ENCODE measurements at regions not wholly inside any gene's neighbourhood (a gene's known extent, or its start where the extent isn't known, plus 50 kb on each side); places are given as distances from the start of the nearest gene placed in this dataset.
"Not testable (repeated sequence)": the region's sequence is repeated elsewhere in the genome, so short reads cannot be mapped to it uniquely, and the experiment has no call there.

DNA sequence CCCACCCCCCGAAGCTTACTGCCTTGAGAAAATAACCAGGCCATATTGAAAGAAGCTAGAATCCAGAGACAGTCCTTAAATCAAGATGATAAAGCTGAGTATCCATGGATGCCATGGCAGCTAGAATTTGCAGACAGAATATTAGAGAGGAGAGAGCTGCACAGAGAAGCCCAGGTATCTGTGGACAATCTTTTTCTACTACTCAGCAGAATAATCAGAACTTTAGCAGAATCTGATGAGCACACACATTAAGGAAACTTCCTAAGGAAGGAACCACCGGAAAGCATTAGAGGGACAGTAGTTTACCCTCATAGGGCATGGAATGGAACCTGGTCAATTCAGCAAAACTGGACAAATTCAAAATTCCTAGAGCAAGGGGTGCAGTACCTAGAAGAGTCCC, 1001.7 kb downstream of the HACE1 start:
- no peak for DNase-seq

DNA sequence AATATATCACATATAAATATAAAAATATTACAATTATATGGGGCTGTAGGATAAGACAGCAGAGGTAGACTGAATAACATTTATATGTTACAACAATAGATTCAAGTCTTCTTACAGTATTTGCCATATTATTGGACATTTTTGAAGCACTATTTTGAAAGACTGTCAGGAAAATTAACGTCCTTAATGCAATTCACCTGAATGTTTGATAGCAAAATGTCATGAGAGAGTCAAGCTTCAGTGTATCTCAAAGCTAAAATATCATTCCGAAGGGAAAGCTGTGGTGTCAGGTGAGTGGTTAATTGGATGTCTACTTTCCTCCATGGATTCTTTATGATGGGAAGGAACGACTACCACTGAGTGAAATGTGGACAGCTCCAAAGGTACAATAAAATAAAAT, 1004.0 kb downstream of the HACE1 start:
- DNase-seq, result no peak

DNA sequence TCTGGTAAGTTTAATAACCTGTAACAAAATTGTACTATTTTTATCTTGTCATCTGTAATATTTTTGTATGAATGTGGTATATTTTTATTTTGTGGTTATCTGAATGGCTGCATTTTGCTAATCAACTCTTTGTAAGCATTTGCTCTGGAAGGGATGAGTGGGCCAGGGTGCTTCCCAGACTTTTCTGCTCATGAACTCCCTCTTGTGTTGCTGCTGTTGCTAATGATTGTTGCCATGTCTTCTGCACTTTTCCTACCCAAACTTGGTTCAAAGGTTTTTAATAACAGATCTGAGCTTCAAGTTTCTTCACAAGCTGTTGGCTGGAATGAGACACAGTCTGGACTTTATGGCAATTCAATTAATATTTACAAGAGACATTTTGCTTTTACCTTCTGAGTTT, 1005.7 kb downstream of the HACE1 start:
- no peak for DNase-seq

DNA sequence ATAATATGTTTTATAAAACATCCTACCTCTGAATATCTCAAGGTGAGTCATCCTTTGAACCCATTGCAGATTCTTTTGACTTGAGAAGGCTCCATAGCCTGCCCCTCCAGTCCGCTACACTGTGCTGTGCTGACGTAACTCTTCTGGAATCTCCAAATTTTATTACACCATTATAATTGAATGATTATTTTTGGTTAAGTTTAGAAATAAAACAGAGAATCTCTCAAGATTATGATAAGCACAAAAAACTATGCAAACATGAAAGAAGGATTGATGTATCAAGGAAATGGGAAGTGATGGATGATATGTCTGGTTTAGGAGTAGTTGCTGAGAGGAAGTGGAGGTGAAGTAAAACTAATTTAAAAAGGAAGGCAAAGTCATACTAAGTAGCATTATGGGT, 1021.3 kb downstream of the HACE1 start:
- no peak for DNase-seq

DNA sequence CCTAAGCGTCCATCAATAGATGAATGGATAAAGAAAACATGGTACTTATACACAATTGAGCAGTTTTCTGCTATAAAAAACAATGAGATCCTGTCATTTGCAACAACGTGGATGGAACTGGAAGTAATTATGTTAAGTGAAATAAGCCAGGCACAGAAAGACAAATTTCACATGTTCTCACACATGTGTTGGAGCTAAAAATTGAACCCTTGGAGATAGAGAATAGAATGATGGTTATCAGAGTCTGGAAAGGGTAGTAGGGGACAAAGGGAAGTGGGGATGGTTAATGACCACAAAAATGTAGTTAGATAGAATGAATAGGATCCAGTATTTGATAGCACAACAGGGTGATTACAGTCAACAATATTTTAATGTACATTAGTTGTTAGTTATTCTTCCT, 1033.5 kb downstream of the HACE1 start:
- no peak for DNase-seq

DNA sequence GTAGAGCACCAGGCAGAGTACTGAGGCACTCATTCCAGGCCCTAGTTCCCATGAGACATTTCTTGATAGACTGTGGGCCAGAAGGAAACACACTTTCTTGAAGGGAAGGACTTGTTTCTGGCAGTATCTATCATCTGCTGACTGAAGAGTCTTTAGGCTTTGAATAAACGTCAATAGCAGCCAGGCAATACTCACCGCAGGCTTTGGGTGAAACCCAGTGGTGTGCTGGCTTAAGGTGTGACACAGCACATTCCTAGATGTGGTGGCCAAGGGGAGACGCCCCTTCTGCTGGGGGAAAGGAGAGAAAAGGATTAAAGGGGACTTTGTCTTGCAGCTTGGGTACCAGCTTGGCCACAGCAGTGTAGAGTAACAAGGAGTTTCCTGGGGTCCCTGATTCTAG, 1039.6 kb downstream of the HACE1 start:
- no peak for DNase-seq

DNA sequence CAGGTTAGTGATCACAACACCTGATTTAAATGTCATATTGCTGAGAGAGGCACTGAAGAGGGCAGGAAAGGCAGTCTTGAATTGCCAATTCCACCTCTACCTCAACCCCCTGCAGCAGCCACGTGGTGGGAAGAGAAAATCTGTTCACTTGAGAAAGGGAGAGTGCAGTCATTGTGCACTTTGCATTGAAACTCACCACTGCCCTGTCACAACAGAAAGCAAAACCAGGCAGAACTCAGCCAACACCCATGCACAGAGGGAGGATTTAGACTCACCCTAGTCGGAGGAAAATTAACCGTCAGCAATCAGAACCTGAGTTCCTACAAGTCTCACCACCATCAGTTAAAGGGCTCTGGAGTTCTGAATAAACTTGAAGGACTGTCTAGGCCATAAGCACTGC, 1040.2 kb downstream of the HACE1 start:
- no peak for DNase-seq

DNA sequence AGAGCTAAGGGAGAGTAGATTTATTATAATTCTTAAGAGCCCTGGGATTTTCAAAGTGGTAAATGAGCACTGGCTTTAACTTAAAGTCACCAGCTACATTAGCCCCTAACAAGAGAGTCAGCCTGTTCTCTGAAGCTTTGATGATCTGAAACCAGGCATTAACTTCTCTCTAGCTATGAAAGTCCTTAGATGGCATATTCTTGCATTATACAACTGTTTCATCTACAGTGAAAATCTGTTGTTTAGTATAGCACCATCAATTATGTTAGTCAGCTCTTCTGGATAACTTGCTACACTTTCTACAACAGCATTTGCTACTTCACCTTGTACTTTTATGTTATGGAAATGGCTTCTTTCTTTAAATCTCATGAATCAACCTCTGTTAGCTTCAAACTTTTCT, 1046.7 kb downstream of the HACE1 start:
- DNase-seq, result no peak

DNA sequence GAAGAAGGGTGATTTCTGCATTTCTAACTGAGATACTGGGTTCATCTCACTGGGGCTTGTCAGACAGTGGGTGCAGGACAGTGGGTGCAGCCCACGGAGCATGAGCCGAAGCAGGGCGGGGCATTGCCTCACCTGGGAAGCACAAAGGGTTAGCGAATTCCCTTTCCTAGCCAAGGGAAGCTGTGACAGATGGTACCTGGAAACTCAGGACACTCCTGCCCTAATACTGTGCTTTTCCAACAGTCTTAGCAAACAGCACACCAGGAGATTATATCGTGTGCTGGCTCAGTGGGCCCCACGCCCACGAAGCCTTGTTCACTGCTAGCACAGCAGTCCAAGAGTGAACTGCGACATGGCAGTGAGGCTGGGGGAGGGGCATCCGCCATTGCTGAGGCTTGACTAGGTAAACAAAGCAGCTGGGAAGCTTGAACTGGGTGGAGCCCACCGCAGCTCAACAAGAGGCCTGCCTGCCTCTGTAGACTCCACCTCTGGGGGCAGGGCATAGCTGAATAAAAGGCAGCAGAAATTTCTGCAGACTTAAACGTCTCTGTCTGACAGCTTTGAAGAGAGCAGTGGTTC, 1057.7 kb downstream of the HACE1 start:
- not testable (repeated sequence) for DNase-seq

DNA sequence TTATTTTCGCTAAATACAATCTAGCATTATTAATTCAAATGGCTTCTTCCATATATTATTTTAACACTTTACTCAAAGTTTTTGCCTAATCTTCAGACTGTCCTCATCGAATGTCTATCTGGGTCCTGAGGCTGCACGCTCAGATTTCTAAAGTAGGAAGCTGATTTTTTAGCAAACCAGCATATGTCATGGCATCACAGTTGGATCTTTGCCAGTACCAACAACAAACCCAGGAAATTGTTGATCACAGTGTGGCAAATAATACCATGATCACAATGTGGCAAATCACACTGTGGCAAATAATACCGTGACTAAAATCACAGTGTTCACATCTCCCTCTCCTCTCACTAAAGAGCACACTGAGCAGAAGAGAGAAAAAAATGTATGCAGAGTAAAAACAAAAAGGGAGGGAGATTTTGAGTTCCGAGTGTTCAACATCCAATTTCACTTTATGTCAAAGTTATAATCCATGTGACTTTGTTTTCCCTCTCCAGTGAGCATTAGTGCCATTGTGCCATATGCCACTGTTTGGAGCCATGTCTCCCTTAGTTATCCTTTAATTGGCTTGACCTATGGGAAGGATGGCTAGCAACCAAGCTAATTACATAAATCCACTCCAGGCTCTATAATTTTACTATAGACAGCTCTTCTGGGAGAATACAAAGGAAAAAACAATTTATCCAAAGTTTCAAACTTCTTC, 1059.6 kb downstream of the HACE1 start:
- DNase-seq, result no peak

DNA sequence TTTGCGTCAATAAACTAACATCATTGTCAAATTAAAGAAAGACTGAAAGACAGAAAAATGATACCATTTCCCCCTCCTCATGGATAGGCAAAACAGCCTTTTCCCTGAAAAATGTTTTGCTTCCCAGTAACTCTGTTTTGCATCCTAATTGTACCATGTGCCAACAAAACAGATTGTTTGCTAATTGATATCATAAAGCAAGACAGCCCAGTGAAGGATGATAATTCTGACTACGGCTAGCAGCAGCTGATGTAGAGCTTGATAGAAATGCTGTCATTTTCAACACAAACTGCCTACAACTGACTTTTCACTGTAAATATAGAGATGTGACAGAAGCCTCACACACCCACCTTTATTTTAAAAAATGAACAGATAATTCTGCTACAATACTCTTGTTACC, 1061.6 kb downstream of the HACE1 start:
- no peak for DNase-seq

DNA sequence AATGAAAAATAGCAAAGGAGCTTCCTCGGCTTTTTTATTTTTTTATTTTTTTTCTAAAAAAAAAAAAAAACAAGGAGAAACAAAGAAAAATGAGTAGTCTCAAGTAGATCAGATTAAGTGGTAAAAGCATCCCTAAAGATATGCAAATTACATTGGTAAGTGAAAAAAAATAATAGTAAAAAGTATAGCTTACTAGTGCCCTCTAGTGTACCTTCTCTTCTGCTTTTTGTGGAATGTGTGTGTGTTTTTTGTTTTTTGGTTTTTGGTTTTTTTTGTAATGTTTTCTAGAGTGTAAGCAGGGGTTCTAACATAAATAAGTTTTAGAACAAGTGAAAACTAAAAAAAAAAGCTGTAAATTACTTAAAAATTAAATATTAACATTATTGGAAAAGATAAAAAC, 1062.0 kb downstream of the HACE1 start:
- no peak for DNase-seq

DNA sequence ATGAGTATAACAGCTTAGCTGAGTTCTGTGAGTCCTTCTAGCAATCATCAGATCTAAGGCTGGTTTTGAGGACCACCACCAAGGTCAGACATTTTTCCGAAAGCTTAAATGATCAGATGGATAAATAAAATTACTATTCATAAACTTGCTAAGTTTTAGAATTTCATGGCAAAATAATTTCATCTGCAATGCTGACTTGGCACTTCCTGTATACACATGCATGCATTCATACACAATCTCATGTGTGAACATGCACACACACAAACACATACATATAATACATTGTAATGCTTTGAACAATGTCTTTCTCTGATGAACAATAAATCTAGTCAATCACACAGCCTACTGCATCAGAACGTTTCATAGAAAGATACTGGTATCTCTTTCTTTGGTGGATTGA, 1068.3 kb downstream of the HACE1 start:
- DNase-seq, result no peak

DNA sequence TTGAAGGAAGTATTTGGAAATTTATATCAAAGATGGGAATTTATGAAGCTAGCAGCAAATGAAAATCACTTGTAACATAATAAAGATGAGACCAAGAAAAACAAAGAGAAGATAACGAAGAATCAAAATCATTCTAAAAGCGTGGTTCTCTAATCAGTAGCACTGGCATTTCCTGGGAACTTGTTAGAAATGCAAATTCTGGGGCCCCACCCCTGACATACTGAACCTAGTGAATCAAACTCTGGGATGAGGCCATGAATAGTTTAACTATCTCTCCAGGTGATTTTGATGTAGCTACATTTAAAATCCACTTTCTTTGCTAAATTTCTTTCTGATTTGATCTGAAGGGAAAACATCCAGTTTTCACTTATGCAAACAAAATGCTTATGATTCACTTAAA, 1075.6 kb downstream of the HACE1 start:
- no peak for DNase-seq

DNA sequence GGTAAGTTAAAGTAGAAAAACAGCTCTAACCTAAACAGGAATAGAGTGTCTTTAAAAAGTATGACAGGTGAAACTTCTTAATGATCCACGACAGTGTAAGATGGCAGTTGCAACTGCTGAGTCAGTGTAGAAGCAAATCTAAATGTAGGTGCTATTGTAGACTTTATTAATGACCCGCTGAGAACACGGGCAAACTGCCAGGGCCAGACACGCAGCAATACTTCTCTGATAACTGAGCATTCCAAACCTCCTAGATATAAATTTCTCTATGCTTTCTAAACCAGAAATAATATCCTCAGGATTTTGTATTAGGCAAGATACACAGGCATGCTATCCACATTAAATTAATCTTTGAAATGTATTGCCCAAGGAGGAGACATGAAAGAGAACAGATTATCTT, 1076.4 kb downstream of the HACE1 start:
- no peak for DNase-seq

DNA sequence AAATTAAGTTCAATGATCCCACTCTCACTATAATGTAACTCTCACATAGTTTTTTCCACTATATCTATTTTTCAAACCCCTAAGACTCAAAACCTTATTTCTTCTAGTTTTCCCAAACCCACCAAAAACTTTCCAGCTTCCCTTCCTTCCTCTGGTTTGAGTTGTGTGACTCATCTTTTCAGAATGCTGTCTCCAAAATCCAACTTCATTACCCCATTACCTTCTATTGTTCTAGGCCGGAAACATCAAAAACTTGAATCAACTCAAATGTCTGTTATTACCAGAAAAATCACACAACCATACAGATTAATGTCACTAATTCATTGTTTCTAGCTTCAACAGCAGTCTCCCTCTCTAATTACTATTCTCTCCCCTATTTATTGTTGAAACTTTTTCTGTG, 1090.3 kb downstream of the HACE1 start:
- no peak for DNase-seq

DNA sequence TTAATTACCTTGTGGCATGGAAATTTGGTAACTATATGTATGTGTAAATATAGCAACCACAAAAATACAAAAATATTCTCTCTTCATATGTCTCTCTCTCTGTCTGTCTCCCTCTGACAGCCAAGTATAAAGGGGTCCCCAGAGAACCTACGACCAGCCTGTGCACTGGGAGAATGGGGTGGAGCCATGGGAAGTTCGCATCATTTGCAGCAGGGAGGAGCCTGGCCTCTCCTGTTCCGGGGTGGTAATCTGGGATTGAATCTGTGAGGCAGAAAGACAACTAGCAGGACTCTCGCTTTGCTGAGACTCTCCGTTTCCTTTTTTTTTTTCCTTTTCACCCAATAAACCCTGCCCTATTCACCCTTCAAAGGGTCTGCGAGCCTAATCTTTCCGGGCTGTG, 1109.1 kb downstream of the HACE1 start:
- DNase-seq, result no peak

DNA sequence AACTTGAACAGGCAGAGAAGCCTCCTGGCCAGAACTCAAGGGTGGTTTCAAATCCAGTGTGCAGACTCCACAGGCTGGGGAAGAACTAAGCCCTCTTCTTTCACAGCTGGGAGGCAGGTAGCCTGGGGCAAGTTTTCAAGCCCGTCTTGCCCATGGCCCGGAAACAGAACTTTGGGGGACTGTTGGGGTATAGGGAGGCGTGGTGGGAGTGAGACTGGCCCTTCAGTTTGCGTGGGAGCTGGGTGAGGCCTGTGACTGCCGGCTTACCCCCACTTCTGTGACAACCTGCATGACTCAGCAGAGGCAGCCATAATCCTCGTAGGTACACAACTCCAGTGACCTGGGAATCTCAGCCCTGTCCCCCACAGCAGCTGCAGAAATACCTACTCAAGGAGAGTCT, 1125.7 kb downstream of the HACE1 start:
- DNase-seq, result no peak

DNA sequence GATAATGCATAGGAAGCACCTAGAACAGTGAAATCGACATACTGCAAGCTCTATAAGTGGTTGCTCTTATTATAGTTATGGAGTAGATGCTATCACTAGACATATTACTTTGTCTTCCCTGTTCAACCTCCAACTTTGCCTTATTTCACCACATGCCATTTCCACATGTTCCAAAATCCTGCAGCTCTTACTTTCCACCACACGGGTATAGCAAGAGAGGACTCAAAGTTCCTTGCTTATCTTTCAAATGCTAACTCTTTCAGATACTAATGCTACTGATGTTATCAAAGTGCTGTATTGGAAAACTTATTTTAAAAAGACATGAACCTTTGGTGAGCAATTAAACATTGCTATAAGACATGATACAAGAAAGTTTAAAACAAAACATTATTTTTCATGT, 1130.1 kb downstream of the HACE1 start:
- no peak for DNase-seq

DNA sequence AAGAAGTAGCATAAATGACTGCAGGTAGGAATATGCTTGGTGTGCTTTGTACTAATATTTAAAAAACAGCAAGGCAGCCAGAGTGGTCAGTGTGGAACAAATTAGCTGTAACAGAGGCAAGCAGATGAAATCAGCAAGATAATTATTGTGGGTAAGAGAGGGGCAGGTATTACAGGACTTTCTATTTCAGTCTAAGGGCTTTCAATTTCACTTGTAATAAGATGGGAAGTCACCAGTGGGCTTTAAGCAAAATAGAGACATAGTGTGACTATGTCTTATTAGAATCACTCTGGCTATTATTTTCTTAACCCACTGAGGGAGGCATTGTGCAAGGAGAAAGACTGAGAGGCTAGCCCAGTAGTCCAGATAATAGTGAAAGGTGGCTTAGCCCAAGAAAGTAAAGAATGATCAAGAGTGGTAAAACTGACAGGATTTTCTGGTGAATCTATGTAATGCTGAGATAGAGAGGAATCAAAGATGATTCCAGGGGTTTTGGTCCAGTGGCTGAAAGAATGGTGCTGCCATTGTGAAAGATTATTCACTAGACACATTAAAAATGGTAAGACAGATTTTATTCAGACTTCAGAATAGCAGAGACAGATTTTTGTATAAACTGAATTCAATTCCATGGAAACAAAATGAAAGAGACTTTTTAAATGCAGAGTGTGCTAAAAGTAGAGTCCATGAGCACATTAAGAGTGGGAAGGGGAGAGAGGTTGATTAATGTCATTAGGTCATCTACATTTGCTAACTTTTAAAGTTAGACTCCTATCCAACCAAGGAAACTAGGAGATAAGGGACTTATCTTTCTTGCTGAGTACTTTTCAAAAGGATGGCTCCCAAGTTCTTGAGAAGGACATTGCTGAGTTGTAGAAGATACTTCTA, 1136.0 kb downstream of the HACE1 start:
- no peak for DNase-seq

DNA sequence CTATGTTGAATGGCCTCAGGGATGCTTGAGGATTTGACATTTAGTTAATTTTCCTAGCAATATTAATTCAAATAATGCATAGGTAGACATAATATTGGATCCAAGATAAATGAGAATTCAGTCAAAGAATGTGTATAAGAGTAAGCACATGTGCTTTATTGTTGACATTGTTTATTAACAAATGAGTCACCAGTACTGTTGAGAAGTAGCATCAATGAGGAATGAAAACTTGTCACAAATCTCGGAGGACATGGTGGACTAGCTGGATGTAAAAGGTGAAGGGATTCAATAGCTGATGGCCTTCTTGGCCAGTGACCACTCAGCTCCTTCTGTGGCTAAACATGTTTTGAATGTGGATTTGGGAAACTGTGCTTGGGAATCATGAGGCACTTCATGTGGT, 1137.0 kb downstream of the HACE1 start:
- no peak for DNase-seq

DNA sequence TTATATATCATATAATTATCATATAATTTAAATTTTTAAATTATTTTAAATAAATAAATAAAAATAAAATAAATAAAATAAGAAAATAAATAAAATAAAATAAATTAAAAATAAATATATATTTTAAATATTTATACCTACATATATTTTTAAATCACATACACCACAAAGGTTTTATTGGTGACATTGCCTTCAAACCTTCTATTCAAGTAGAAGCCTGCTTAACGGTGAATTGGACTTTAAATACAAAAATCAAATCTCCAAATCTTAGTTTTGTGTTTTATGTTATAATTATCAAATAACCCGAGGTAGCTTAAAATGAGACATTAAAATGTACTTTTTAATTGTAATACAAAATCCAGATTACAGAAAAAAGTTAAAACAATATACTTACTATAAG, 1137.8 kb downstream of the HACE1 start:
- DNase-seq, result no peak

DNA sequence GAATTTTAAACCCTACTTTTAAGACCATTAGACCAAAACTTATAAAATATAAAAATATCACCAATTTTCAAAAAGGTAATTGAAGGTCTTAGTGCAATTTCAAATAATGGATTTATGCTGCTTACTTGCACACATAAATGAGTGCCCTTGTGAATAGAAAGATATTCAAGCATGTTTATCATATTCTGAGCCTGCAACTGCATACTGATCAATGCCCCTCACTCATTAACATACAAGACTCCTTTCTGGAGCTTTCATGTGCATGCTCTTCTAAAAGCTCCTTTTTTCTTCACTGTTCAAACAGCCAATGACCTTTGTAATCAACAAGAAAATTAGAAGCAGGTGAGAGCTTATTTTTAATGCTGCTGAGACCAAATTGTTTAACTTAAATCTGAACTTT, 1139.3 kb downstream of the HACE1 start:
- DNase-seq, result no peak

DNA sequence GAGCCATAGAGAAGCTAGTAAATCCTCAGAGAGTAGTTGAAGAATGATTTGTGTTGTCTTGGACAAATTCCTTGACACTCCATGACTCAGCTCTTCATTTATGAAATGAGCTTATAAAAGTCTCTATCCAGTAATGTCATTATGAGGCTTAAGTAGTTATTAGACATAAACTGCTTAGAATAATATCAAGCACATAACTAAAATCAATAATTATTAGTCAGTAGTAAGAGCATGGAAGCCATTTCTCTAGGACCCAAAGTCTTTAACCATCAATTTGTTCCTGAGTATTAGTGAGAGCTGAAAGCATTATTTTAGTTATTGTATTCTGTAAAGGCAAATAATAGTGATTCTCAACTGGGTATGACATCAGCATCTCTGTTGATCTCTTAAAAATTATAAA, 1140.2 kb downstream of the HACE1 start:
- no peak for DNase-seq

Measured in stimulated activated CD4-positive, alpha-beta T cell treated with anti-CD3 and anti-CD28 coated beads, Interleukin-4, amount 100 ng/mL, for 4 hours (primary cell).